HG03469 (cell line): ENCODE measurements at regions not wholly inside any gene's neighbourhood (a gene's known extent, or its start where the extent isn't known, plus 50 kb on each side); places are given as distances from the start of the nearest gene placed in this dataset.

Experiments
- ATAC-seq: cut with Tn5 transposase; IDR thresholded peaks from one replicate; pipeline ENCODE4 v1.9.1; 2021; ENCODE audit warnings: mild to moderate bottlenecking, moderate library complexity, moderate number of reproducible peaks; ENCODE audit not compliant: unreplicated experiment

DNA sequence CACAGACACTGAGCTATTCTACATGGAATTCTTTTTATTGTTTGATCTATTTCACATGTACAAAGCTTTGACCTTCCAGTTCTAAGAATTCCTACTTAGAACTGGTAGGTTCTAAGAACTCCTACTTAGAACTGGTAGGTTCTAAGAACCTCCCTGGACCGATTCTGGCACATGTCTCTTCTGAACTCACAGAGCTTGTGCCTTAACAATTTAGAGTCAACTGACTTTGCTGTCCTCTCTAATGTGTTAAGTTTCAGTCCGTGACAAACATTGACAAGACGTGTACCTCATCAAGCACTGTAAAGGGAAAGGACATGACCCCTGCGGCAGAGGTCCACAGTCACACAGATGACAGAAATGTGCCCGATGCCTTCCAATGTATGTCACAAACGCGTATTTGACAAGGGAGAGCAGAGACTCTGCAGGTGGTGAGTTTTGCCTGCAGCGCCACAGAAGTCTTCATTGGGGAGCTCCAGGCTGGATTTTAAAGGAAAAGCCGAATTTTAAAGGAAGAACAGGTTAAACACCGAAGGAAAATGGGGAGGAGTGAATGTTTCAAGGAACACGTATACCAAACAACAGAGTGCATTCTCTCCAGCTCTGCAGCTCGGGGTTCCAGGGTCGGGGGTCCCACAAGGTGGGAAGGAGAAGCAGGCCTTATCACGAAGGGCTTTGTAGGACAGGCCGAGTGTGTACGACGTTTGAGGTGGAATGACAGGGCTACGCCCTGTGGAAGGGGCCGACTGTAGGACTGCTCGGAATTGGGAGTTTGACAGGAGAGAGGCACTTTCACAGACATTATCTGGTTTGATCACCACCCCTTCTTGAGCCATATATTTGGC lies 161.1 kb upstream of the KLF14 start:
- ATAC-seq, result no peak

DNA sequence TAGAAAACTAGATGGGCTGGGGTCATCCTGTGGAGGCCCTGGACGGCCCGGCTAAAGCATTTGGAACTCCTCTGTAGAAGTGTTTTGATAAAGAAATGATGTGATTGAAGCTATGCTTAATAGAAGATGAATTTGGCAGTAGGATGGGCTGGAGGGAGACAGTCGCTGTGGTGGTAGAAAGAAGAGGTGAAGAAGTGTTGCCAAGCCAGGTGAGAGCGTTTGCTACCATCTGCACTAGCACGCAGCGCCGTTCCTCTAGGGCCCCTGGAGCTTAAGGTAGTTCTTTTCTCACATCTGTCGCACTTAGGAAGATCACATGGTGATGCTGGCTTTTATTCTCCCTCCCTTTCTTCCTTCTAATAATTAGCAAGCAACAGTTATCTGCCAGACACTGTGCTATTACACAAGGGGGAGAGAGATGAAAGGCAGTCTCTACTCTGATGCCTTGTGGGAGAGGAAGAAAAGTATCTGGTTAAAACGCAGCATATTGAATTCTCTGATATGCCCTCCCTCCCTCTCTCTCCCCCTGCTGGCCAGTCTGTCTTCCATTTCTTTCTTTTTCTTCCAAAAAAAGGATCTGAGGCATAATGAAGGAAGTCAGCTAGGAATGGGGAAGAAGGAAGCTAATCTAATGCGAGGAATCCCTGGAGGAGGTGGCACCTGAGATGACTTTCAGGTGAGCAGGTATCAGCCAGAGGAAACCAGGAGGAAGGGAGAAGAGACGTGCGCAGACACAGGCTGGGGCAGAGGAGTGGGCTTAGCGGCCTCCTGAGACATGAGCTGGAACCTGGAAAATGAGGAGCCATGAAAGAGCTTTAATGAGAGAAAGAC lies 162.3 kb upstream of the KLF14 start:
- ATAC-seq, result no peak

DNA sequence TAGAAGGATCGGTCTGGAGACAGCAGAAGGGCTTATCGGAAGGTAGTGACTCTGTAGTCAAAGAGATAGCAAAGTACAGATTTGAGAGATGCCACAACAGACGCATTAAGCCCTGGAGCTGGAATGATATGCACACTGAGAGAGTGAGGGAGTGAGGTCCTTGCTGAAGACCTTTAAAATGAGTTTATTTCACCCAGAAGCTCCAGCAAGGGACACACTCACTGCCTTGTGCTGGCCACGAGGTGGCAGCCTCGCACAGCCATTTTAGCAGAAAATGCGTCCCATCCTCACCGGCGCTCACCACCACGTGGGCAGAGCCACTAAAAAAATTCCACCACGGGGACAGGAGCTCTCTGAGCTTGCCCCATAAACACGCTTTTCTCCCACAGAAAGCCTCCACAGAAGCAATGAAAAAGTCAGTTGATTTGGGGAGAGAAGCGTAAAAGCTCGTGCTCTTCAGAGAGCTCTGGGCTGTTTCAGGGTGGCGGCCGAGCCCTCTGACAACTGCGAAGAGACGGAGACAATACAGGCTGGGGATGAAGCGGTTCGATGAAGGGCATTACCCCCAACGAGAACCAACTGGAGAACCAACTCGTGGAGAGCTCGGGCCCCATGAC lies 163.0 kb upstream of the KLF14 start:
- no peak for ATAC-seq

DNA sequence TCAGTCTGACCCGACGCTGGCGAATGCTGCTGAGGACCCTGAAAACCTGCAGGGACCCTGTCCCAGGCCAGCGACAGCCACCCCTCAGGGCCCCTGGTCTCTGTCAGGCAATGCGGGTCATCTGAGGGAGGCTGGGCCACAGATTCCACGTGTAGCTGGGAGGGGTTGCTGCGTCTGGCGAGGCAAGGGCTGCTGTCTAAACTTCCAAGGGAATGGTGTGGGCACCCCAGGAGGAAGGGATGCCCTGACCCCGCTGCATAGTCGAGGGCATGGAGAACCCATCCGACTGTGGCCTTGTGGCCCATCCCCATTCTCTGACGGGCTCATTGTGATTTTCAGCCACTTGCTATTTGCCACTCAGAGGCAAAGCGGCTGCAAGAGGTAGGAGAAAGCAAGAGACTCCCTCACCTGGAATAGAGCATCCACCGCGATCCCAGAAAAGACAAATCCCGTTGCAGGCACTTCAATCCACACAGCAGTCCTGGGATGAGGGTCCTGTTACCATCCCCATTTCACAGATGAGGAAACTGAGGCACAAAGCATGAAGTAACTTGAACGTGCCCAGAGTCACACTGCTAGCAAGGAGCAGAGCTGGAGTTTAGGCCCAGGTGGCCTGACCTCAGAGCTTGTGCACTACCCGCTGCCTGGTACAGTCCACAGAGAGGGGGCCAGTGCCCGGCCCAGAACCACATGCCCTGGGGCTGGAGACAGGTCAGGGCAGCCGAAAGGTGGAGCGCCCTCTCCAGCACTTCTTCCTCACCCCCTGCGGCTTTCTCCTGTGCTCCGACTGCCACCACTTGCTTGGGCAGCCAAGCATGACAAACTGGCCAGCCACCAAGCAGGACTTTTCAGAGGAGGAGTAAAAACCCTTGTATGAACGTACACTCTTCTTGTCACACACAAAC lies 163.8 kb upstream of the KLF14 start:
- no peak for ATAC-seq

GRCh38 chr7:130899071-130899560 lies 165.1 kb upstream of the KLF14 start:
- ATAC-seq, result no peak

DNA sequence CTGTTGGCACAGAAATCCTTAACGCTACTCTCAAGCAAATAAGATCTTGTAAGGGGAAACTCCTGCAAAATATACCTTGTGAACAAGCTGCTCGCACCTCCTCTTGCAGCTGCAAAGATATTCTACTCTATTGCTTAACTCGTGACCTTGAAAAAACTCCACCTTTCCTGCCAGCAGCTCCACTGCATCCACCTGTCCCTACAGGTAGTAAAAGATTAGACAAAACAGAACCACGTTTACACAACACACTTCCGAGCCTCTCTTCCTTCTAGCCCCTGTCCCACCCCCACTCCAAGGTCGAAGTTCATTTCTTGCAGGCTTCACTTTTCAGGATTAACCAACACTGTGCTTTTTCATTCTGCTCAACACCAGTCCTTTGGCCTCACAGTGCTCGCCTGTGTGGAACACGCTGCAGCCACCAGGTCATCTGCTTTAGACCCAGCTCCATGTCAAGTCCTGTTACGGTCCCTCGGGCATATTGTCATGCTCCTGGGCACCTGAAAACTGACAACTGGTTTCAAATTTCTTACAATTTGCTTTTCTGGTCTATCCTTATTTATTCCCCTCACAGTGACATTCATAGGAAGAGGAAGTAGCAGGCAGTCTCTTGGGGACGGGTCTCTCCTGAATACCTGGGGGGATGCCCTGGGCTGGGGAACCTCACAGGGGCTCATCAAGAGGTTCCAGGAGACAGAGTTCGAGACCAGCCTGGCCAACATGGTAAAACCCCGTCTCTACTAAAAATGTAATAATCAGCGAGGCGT lies 165.8 kb upstream of the KLF14 start:
- no peak for ATAC-seq

GRCh38 chr7:130900471-130901076 lies 166.6 kb upstream of the KLF14 start:
- no peak for ATAC-seq

GRCh38 chr7:130901209-130901783 lies 167.3 kb upstream of the KLF14 start:
- no peak for ATAC-seq

DNA sequence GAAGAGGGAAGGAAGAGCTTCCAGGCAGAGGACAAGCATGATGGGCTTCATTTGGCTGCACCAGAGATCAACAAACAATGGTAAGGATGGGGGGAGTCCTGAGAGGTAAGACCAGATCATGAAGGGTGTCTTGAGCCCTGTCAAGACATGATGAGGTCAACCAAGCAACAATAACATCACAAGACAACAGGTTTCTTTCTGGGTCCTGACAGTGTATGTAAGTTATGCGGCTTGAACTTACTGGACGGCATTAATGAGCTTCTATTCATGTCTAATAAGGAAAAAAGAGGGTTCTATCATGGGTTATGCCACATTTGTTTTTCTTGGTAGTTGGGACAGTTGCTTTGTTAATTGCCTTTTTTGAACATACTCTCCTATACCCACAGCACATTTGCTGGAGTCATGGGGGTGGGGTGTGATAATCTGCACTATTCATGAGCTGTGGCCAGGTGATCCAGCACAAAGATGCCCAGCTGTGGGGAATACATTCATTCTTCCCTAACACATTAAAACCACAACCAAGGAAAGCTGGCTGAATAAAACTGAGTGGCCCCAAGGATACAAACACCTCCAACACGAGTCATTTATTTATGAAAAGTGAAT lies 168.8 kb upstream of the KLF14 start:
- no peak for ATAC-seq

DNA sequence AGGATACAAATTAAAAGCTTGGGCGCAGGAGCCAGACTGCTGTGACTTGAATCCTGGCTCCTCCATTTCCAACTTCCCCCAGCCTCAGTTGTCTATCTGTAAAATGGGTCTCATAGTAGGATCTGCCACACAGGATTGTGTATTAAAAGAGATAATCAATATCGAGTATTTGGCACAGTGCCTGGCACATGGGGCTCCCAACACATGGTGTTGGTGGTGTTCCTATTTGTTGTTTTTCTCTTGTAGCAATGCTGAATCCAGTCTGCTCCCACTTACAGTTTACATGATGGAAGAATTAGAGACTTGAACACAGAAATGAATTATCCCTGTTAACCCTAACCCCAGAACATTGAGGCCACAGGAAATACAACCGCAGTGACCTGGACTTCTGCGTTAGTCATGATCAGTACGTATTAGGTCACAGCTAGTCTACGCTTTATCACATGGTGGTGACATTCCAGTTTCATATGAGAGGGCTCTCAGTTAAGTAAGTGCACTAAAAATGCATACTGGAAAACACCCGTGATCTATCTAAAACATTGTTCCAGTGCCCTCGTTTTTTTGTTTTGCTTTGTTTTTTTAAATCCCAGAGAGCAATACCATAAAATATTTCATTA lies 169.5 kb upstream of the KLF14 start:
- no peak for ATAC-seq

- no peak for ATAC-seq
These were observed 170.2 kb upstream of the KLF14 start for GRCh38 chr7:130904031-130904757.

- no peak for ATAC-seq
These were observed 170.8 kb upstream of the KLF14 start for GRCh38 chr7:130904792-130905191.

DNA sequence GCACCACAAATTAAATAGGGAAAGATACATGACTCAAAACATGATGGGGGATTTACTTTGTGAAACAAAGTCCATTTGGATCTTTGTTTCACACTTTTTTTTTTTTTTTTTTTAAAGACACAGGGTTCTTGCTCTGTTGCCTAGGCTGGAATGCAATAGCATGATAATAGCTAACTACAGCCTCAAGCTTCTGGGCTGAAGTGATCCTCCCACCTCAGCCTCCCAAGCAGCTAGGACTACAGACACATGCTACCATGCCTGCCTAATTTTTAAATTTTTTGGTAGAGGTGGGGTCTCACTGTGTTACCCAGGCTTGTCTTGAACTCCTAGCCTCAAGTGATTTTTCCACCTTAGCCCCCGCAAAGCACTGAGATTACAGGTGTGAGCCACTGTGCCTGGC lies 172.6 kb upstream of the KLF14 start:
- ATAC-seq, result no peak

DNA sequence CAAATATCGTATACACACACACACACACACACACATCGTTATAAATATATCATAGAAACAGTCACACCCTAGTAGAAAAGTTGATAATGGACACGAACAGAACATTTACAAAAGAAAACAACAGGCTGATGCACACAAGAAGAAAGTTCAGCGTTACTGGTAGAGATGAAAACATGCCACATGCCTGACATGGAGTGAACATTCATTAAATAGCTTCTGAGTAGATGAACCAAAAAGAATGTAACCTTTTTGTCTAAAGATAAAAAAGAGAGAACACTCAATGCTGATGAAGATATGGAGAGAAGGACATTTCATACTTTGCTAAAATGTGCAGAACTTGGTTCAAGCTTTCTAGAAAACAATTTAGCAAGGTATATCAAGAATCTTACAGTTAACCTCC lies 173.4 kb upstream of the KLF14 start:
- ATAC-seq, result no peak

GRCh38 chr7:130908345-130909160 lies 174.5 kb upstream of the KLF14 start:
- no peak for ATAC-seq

- ATAC-seq, result no peak
These were observed 175.3 kb upstream of the KLF14 start for GRCh38 chr7:130909161-130909836.
